ENCODE measurements at regions not wholly inside any gene's neighbourhood (a gene's known extent, or its start where the extent isn't known, plus 50 kb on each side); places are given as distances from the start of the nearest gene placed in this dataset.

DNA sequence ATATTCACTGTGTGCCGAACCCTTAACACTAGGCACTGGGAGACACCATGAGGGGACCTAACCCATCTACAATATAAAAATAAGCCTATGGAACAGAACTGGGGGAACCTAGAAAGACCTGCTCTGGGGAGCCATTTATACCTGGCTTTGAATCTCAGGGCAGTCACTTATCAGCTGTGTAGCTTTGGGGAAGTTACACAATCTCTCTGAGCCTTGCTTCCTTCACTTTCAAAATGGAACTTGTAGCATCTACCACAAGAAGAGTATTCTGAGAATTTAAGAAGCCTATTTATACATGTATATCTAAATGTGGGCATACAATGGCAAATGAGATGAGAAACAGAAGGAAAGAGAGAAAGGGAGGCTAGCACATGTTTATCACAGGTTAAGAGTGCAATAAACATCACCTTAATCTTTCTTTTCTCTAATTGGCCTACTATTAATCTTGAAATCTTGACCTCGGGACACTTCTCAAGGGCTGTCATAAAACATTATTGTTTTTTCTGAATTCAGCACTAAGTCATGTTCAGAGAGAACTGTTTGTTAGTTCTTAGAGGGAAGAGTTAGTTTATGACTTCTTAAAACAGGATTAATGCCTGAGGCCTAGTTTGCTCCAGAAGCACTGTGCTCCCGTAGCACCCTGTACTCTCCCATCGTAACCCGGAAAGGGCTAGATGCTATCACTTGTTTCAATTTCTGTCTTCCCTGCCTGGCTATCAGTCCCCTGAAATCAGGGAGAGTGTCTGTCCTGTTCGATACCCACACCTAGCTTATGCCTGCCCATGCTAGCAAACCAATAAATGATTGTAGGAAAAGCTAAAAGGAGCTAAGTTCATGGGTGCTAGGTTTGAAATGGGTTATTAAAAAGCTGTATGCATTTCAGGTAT is 606.4 kb upstream of the CLINT1 start:
- no peaks in the 10 kb centered on the region; the same call in 1 of the 2 replicates for H3K4me1 Mint-ChIP-seq
- no peak overlapping the region for H3K27ac Mint-ChIP-seq

GRCh38 chr5:158464383-158464782 is 605.4 kb upstream of the CLINT1 start:
- no peaks in the 10 kb centered on the region; the same call in 1 of the 2 replicates for H3K27me3 Mint-ChIP-seq (ENCODE audit: low read depth)
- ChIA-PET POLR2A (no interaction called here), CTCF (no interaction called here)
- no peak overlapping the region for H3K27ac Mint-ChIP-seq
- H3K4me3 Mint-ChIP-seq: no peak overlapping the region
- H3K9me3 Mint-ChIP-seq: peaks cover 3% of the 10 kb centered on the region
- H3K4me1 Mint-ChIP-seq: no peaks in the 10 kb centered on the region
- ATAC-seq: no peak
- no peak for DNase-seq (ENCODE audit: low spot score)
- no peaks in the 10 kb centered on the region for H3K36me3 Mint-ChIP-seq
- TF ChIP-seq MXD4 (CRISPR knock-in tag; IDR thresholded peaks at IDR 0.05; ENCODE audit: borderline replicate concordance) (no peak), EMX1 (CRISPR knock-in tag; IDR thresholded peaks at IDR 0.05) (no peak), AFF4 (CRISPR knock-in tag; IDR thresholded peaks at IDR 0.05; ENCODE audit: borderline replicate concordance) (no peak), GTF2I (CRISPR knock-in tag; conservative IDR thresholded peaks at IDR 0.05) (no peak), PRRX2 (CRISPR knock-in tag; IDR thresholded peaks at IDR 0.05) (no peak), USF2 (CRISPR knock-in tag; IDR thresholded peaks at IDR 0.05) (no peak)
- TF ChIP-seq, protein P1, sequence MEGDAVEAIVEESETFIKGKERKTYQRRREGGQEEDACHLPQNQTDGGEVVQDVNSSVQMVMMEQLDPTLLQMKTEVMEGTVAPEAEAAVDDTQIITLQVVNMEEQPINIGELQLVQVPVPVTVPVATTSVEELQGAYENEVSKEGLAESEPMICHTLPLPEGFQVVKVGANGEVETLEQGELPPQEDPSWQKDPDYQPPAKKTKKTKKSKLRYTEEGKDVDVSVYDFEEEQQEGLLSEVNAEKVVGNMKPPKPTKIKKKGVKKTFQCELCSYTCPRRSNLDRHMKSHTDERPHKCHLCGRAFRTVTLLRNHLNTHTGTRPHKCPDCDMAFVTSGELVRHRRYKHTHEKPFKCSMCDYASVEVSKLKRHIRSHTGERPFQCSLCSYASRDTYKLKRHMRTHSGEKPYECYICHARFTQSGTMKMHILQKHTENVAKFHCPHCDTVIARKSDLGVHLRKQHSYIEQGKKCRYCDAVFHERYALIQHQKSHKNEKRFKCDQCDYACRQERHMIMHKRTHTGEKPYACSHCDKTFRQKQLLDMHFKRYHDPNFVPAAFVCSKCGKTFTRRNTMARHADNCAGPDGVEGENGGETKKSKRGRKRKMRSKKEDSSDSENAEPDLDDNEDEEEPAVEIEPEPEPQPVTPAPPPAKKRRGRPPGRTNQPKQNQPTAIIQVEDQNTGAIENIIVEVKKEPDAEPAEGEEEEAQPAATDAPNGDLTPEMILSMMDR (IDR thresholded peaks at IDR 0.05): no peak
- TF ChIP-seq, protein P2, sequence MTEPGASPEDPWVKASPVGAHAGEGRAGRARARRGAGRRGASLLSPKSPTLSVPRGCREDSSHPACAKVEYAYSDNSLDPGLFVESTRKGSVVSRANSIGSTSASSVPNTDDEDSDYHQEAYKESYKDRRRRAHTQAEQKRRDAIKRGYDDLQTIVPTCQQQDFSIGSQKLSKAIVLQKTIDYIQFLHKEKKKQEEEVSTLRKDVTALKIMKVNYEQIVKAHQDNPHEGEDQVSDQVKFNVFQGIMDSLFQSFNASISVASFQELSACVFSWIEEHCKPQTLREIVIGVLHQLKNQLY (CRISPR knock-in tag; IDR thresholded peaks at IDR 0.05): no peak

More for the DNA sequence above, 606.4 kb upstream of the CLINT1 start:
- no peaks in the 10 kb centered on the region for H3K36me3 Mint-ChIP-seq
- no peaks in the 10 kb centered on the region; the same call in 1 of the 2 replicates for H3K27me3 Mint-ChIP-seq (ENCODE audit: low read depth)
- ChIA-PET POLR2A (no interaction called here), CTCF (no interaction called here)
- ATAC-seq: no peak
- H3K9me3 Mint-ChIP-seq: peaks cover 8% of the 10 kb centered on the region
- TF ChIP-seq TP53 (CRISPR knock-in tag; IDR thresholded peaks at IDR 0.05): no peak
- TF ChIP-seq, protein P3, sequence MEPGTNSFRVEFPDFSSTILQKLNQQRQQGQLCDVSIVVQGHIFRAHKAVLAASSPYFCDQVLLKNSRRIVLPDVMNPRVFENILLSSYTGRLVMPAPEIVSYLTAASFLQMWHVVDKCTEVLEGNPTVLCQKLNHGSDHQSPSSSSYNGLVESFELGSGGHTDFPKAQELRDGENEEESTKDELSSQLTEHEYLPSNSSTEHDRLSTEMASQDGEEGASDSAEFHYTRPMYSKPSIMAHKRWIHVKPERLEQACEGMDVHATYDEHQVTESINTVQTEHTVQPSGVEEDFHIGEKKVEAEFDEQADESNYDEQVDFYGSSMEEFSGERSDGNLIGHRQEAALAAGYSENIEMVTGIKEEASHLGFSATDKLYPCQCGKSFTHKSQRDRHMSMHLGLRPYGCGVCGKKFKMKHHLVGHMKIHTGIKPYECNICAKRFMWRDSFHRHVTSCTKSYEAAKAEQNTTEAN (CRISPR knock-in tag; IDR thresholded peaks at IDR 0.05): no peak
- TF ChIP-seq CREB1 (CRISPR knock-in tag; IDR thresholded peaks at IDR 0.05): no peak
- TF ChIP-seq, protein P4, sequence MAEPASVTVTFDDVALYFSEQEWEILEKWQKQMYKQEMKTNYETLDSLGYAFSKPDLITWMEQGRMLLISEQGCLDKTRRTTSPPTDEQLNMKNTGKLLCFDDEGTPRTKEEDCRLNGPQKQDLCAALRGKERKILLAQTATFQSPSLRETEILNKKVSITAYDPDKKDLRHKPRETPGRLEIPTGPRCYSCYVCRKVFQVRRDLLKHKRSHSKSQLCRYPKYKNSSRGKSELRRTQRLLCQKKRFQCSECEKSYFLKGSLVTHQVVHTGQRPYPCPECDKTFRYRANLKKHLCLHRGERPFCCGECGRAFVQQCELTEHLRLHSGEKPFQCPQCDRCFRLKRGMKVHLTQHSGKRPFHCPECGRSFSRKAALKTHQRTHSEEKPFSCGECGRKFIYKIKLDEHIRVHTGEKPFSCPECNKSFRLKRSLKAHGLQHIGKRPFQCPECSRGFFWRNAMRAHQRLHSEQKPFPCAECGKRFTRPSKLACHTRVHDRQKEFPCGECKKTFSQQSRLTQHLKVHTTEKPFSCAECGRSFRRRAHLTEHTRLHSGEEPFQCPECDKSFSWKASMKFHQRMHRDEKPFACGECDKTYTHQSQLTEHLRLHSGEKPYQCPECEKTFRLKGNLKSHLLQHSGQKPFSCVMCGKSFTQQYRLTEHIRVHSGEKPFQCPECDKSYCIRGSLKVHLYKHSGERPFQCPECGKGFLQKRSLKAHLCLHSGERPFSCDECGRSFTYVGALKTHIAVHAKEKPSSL (CRISPR knock-in tag; conservative IDR thresholded peaks at IDR 0.05): no peak
- no peak for TF ChIP-seq ZNF317 (CRISPR knock-in tag; IDR thresholded peaks at IDR 0.05; ENCODE audit: borderline replicate concordance, low read depth)
- TF ChIP-seq RORB (CRISPR knock-in tag; IDR thresholded peaks at IDR 0.05): no peak
- TF ChIP-seq USF1 (CRISPR knock-in tag; IDR thresholded peaks at IDR 0.05): no peak
- no peak for TF ChIP-seq GRHL2 (CRISPR knock-in tag; IDR thresholded peaks at IDR 0.05; ENCODE audit: insufficient replicate concordance, severe bottlenecking)
- TF ChIP-seq NR3C1 (CRISPR knock-in tag; conservative IDR thresholded peaks at IDR 0.05; ENCODE audit: low read depth): no peak
- no peak for TF ChIP-seq SMAD3 (CRISPR knock-in tag; IDR thresholded peaks at IDR 0.05; ENCODE audit: borderline replicate concordance)
- no peak for TF ChIP-seq ETV6 (CRISPR knock-in tag; IDR thresholded peaks at IDR 0.05)
- TF ChIP-seq, protein P5, sequence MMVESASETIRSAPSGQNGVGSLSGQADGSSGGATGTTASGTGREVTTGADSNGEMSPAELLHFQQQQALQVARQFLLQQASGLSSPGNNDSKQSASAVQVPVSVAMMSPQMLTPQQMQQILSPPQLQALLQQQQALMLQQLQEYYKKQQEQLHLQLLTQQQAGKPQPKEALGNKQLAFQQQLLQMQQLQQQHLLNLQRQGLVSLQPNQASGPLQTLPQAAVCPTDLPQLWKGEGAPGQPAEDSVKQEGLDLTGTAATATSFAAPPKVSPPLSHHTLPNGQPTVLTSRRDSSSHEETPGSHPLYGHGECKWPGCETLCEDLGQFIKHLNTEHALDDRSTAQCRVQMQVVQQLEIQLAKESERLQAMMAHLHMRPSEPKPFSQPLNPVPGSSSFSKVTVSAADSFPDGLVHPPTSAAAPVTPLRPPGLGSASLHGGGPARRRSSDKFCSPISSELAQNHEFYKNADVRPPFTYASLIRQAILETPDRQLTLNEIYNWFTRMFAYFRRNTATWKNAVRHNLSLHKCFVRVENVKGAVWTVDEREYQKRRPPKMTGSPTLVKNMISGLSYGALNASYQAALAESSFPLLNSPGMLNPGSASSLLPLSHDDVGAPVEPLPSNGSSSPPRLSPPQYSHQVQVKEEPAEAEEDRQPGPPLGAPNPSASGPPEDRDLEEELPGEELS (CRISPR knock-in tag; IDR thresholded peaks at IDR 0.05): no peak
- TF ChIP-seq JUN (CRISPR knock-in tag; IDR thresholded peaks at IDR 0.05): no peak
- no peak for DNase-seq (ENCODE audit: low spot score)
- H3K4me3 Mint-ChIP-seq: no peak overlapping the region

Data from WTC11 (cell line).